Midbrain (tissue), 1 donor: ENCODE measurements at regions not wholly inside any gene's neighbourhood (a gene's known extent, or its start where the extent isn't known, plus 50 kb on each side); places are given as distances from the start of the nearest gene placed in this dataset.

Source experiments
- DNase-seq: peaks from one replicate; lab custom pipeline; 2025; lab: John Stamatoyannopoulos, UW

- no peak for DNase-seq
Measured at GRCh38 chr12:89919241-89919906, 210.7 kb upstream of the ATP2B1 start.

GRCh38 chr12:89918172-89918846, 209.7 kb upstream of the ATP2B1 start:
- DNase-seq: no peak

- DNase-seq: no peak
Measured at GRCh38 chr12:89909753-89910152, 201.1 kb upstream of the ATP2B1 start.

GRCh38 chr12:89907659-89908058, 199.0 kb upstream of the ATP2B1 start:
- DNase-seq: no peak

- no peak for DNase-seq
Measured at GRCh38 chr12:89906824-89907223, 198.2 kb upstream of the ATP2B1 start.

- no peak for DNase-seq
Measured at GRCh38 chr12:89906178-89906577, 197.5 kb upstream of the ATP2B1 start.

GRCh38 chr12:89901906-89902642, 193.4 kb upstream of the ATP2B1 start:
- DNase-seq: no peak

GRCh38 chr12:89901319-89901718, 192.7 kb upstream of the ATP2B1 start:
- no peak for DNase-seq

GRCh38 chr12:89899651-89900050, 191.0 kb upstream of the ATP2B1 start:
- no peak for DNase-seq

GRCh38 chr12:89895591-89895990, 187.0 kb upstream of the ATP2B1 start:
- no peak for DNase-seq

- no peak for DNase-seq
Measured at GRCh38 chr12:89895101-89895500, 186.5 kb upstream of the ATP2B1 start.

- DNase-seq: no peak
Measured at GRCh38 chr12:89893972-89894706, 185.5 kb upstream of the ATP2B1 start.

GRCh38 chr12:89892436-89892835, 183.8 kb upstream of the ATP2B1 start:
- no peak for DNase-seq

GRCh38 chr12:89891933-89892332, 183.3 kb upstream of the ATP2B1 start:
- no peak for DNase-seq

GRCh38 chr12:89890161-89890560, 181.5 kb upstream of the ATP2B1 start:
- no peak for DNase-seq

GRCh38 chr12:89889062-89889461, 180.4 kb upstream of the ATP2B1 start:
- DNase-seq: no peak

- no peak for DNase-seq
Measured at GRCh38 chr12:89884952-89885351, 176.3 kb upstream of the ATP2B1 start.

GRCh38 chr12:89884416-89884898, 175.8 kb upstream of the ATP2B1 start:
- DNase-seq: no peak

- DNase-seq: no peak
Measured at GRCh38 chr12:89883630-89884389, 175.2 kb upstream of the ATP2B1 start.

GRCh38 chr12:89882792-89883191, 174.2 kb upstream of the ATP2B1 start:
- no peak for DNase-seq

- DNase-seq: no peak
Measured at GRCh38 chr12:89882050-89882449, 173.4 kb upstream of the ATP2B1 start.
